ENCODE measurements at regions not wholly inside any gene's neighbourhood (a gene's known extent, or its start where the extent isn't known, plus 50 kb on each side); places are given as distances from the start of the nearest gene placed in this dataset.
"Not testable (repeated sequence)": the region's sequence is repeated elsewhere in the genome, so short reads cannot be mapped to it uniquely, and the experiment has no call there.

- not testable (repeated sequence) for TF ChIP-seq CTCF, ZNF645, ZNF24 (tag by site-specific recombination; IDR thresholded peaks at IDR 0.05)
These were observed 136.3 kb downstream of the BACH1 start for GRCh38 chr21:29434982-29435381.

All from HEK293 (cell line).